ENCODE measurements at regions not wholly inside any gene's neighbourhood (a gene's known extent, or its start where the extent isn't known, plus 50 kb on each side); places are given as distances from the start of the nearest gene placed in this dataset.

DNA sequence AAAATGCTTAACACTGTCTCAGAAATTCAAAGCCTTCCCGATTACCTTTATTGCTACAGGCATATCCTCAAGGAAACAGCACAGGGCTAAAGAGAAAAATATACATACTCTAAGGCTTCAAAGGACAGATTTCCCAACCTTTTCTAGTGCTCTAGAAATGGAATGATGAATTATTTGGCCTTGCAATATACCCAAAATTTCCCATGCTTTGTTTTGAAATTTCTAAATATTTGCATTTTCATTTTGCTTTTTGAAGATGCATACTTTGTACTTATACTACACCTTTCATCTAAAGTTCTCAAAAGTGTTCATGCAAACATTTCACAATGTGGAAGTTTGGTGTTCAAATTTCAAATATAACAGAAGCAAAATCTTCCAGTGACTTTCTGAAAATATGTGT lies 312.7 kb upstream of the PDE4D start:
- H3K9me2 ChIP-seq (replicated peaks; ENCODE audit: low read depth, low read length), result no peaks in the 10 kb centered on the region
- no peak overlapping the region for H2AFZ ChIP-seq (ENCODE audit: low read length)
- no peak overlapping the region for H3K9ac ChIP-seq (ENCODE audit: low read depth, low read length, poor library complexity, severe bottlenecking)
- H4K20me1 ChIP-seq (ENCODE audit: insufficient read depth, low read length, poor library complexity, severe bottlenecking), result no peaks in the 10 kb centered on the region
- no peaks in the 10 kb centered on the region for H3F3A ChIP-seq (ENCODE audit: low read depth)
- H3K4me1 ChIP-seq (ENCODE audit: insufficient read depth, low read length, poor library complexity, severe bottlenecking), result no peaks in the 10 kb centered on the region
- no peaks in the 10 kb centered on the region for H3K36me3 ChIP-seq (ENCODE audit: insufficient read depth, low read length)
- no peaks in the 10 kb centered on the region for H3K9me3 ChIP-seq (ENCODE audit: insufficient read depth, low read depth, low read length)
- no peak overlapping the region for H3K4me3 ChIP-seq (ENCODE audit: low read length, poor library complexity, severe bottlenecking)
- H3K27me3 ChIP-seq (ENCODE audit: insufficient read depth, low read length, poor library complexity, severe bottlenecking), result no peaks in the 10 kb centered on the region
- no peaks in the 10 kb centered on the region for H3K79me2 ChIP-seq (ENCODE audit: insufficient read depth, low read length)
- H3K4me2 ChIP-seq (ENCODE audit: low read depth, low read length, poor library complexity, severe bottlenecking), result no peak overlapping the region
- TF ChIP-seq EZH2phosphoT487 (IDR thresholded peaks at IDR 0.05; ENCODE audit: borderline replicate concordance), result no peak
- no peak for TF ChIP-seq CTCF (conservative IDR thresholded peaks at IDR 0.05; ENCODE audit: low read length)

DNA sequence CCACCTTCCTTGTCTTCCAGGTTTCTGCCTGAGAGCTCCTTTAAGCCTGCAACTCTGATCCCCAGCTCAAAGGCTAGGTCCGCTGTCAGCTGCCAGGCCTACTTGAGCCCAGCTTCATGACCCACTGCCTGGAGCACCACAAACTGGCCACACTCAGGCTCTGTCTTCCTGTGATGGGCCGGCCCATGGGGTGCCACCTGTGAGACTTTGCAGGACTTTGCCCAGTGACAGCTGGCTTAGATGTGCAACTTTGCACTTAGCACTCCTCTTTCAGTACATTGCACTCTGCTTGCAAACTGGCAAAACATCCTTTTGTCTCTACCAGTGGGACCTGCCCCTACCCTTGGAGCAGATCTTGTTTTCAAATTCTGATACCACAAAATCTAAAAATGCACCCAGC lies 311.5 kb upstream of the PDE4D start:
- H3F3A ChIP-seq (ENCODE audit: low read depth), result no peaks in the 10 kb centered on the region
- H3K9me3 ChIP-seq (ENCODE audit: insufficient read depth, low read depth, low read length), result no peaks in the 10 kb centered on the region
- H3K79me2 ChIP-seq (ENCODE audit: insufficient read depth, low read length), result no peaks in the 10 kb centered on the region

GRCh38 chr5:60196385-60197113 lies 303.0 kb upstream of the PDE4D start:
- Histone ChIP-seq H4K20me1 (ENCODE audit: insufficient read depth, low read length, poor library complexity, severe bottlenecking) (no peaks in the 10 kb centered on the region), H3K79me2 (ENCODE audit: insufficient read depth, low read length) (no peaks in the 10 kb centered on the region), H2AFZ (ENCODE audit: low read length) (no peak overlapping the region), H3K9me2 (replicated peaks; ENCODE audit: low read depth, low read length) (no peaks in the 10 kb centered on the region; the same call in 1 of the 2 replicates), H3K4me2 (ENCODE audit: low read depth, low read length, poor library complexity, severe bottlenecking) (no peak overlapping the region), H3K9me3 (ENCODE audit: insufficient read depth, low read depth, low read length) (no peaks in the 10 kb centered on the region), H3K4me1 (ENCODE audit: insufficient read depth, low read length, poor library complexity, severe bottlenecking) (no peaks in the 10 kb centered on the region), H3F3A (ENCODE audit: low read depth) (no peaks in the 10 kb centered on the region), H3K27me3 (ENCODE audit: insufficient read depth, low read length, poor library complexity, severe bottlenecking) (no peaks in the 10 kb centered on the region), H3K36me3 (ENCODE audit: insufficient read depth, low read length) (no peaks in the 10 kb centered on the region), H3K4me3 (ENCODE audit: low read length, poor library complexity, severe bottlenecking) (no peak overlapping the region), H3K9ac (ENCODE audit: low read depth, low read length, poor library complexity, severe bottlenecking) (no peak overlapping the region)
- TF ChIP-seq CTCF (conservative IDR thresholded peaks at IDR 0.05; ENCODE audit: low read length) (no peak), EZH2phosphoT487 (IDR thresholded peaks at IDR 0.05; ENCODE audit: borderline replicate concordance) (no peak)

More for the DNA sequence above, 311.5 kb upstream of the PDE4D start:
- Histone ChIP-seq H3K4me2 (ENCODE audit: low read depth, low read length, poor library complexity, severe bottlenecking) (no peak overlapping the region), H3K36me3 (ENCODE audit: insufficient read depth, low read length) (no peaks in the 10 kb centered on the region), H2AFZ (ENCODE audit: low read length) (no peak overlapping the region), H3K9me2 (replicated peaks; ENCODE audit: low read depth, low read length) (no peaks in the 10 kb centered on the region; the same call in 1 of the 2 replicates), H3K27me3 (ENCODE audit: insufficient read depth, low read length, poor library complexity, severe bottlenecking) (no peaks in the 10 kb centered on the region), H3K4me3 (ENCODE audit: low read length, poor library complexity, severe bottlenecking) (no peak overlapping the region), H4K20me1 (ENCODE audit: insufficient read depth, low read length, poor library complexity, severe bottlenecking) (no peaks in the 10 kb centered on the region), H3K4me1 (ENCODE audit: insufficient read depth, low read length, poor library complexity, severe bottlenecking) (no peaks in the 10 kb centered on the region), H3K9ac (ENCODE audit: low read depth, low read length, poor library complexity, severe bottlenecking) (no peak overlapping the region)
- no peak for TF ChIP-seq EZH2phosphoT487 (IDR thresholded peaks at IDR 0.05; ENCODE audit: borderline replicate concordance)

GRCh38 chr5:60195551-60195950 lies 302.0 kb upstream of the PDE4D start:
- H4K20me1 ChIP-seq (ENCODE audit: insufficient read depth, low read length, poor library complexity, severe bottlenecking), result no peaks in the 10 kb centered on the region
- no peaks in the 10 kb centered on the region for H3K36me3 ChIP-seq (ENCODE audit: insufficient read depth, low read length)
- H2AFZ ChIP-seq (ENCODE audit: low read length), result no peak overlapping the region
- H3K27me3 ChIP-seq (ENCODE audit: insufficient read depth, low read length, poor library complexity, severe bottlenecking), result no peaks in the 10 kb centered on the region
- no peak overlapping the region for H3K4me3 ChIP-seq (ENCODE audit: low read length, poor library complexity, severe bottlenecking)
- no peaks in the 10 kb centered on the region; the same call in 1 of the 2 replicates for H3K9me2 ChIP-seq (replicated peaks; ENCODE audit: low read depth, low read length)
- TF ChIP-seq CTCF (conservative IDR thresholded peaks at IDR 0.05; ENCODE audit: low read length) (no peak), EZH2phosphoT487 (IDR thresholded peaks at IDR 0.05; ENCODE audit: borderline replicate concordance) (no peak)
- no peaks in the 10 kb centered on the region for H3K9me3 ChIP-seq (ENCODE audit: insufficient read depth, low read depth, low read length)
- no peaks in the 10 kb centered on the region for H3K4me1 ChIP-seq (ENCODE audit: insufficient read depth, low read length, poor library complexity, severe bottlenecking)
- no peaks in the 10 kb centered on the region for H3F3A ChIP-seq (ENCODE audit: low read depth)
- no peak overlapping the region for H3K4me2 ChIP-seq (ENCODE audit: low read depth, low read length, poor library complexity, severe bottlenecking)
- no peaks in the 10 kb centered on the region for H3K79me2 ChIP-seq (ENCODE audit: insufficient read depth, low read length)
- no peak overlapping the region for H3K9ac ChIP-seq (ENCODE audit: low read depth, low read length, poor library complexity, severe bottlenecking)

Measured in Loucy (cell line).